CD14-positive monocyte (primary cell): ENCODE measurements at regions not wholly inside any gene's neighbourhood (a gene's known extent, or its start where the extent isn't known, plus 50 kb on each side); places are given as distances from the start of the nearest gene placed in this dataset.

Experiments
- DNase-seq, 3 donors: peaks; one replicate each; pipeline ENCODE4 v3.0.0-alpha.2; 2011 to 2022
- H2AFZ ChIP-seq: 2 replicates; pipeline ENCODE4 v1.6.0; 2012; ENCODE audit warnings: mild to moderate bottlenecking, low read depth, low read length, inconsistent platforms; ENCODE audit not compliant: insufficient read depth, poor library complexity, severe bottlenecking
- H3K27ac ChIP-seq, 2 donors: 1 replicate in 1 of 2; 2 replicates in 1 of 2; pipeline ENCODE4 v1.5.1; 2012 to 2013; ENCODE audit warnings: low read length in 2 of 2, control low read depth in 1 of 2, inconsistent platforms in 1 of 2, low read depth in 1 of 2, mild to moderate bottlenecking in 1 of 2
- H3K27me3 ChIP-seq, 2 donors: one replicate each; pipeline versions ENCODE4 v1.6.0 to v1.6.1; 2011 to 2013; ENCODE audit warnings: low read length in 2 of 2; ENCODE audit not compliant: control insufficient read depth in 2 of 2, insufficient read depth in 2 of 2
- H3K36me3 ChIP-seq, 2 donors: replicated peaks in 1 of 2; 1 replicate in 1 of 2; 2 replicates in 1 of 2; pipeline versions ENCODE4 v1.5.1 to v1.6.1; 2012 to 2013; ENCODE audit warnings: low read length in 2 of 2, control low read depth in 1 of 2, inconsistent platforms in 1 of 2, mild to moderate bottlenecking in 1 of 2; ENCODE audit not compliant: insufficient read depth in 2 of 2, control insufficient read depth in 1 of 2
- H3K4me1 ChIP-seq, 2 donors: 1 replicate in 1 of 2; 2 replicates in 1 of 2; pipeline versions ENCODE4 v1.5.1 to v1.6.1; 2012 to 2013; ENCODE audit warnings: low read length in 2 of 2, control low read depth in 1 of 2, inconsistent platforms in 1 of 2, mild to moderate bottlenecking in 1 of 2, moderate library complexity in 1 of 2; ENCODE audit not compliant: insufficient read depth in 2 of 2, control insufficient read depth in 1 of 2
- H3K4me2 ChIP-seq: replicated peaks from 2 replicates; pipeline ENCODE3; 2012; ENCODE audit warnings: low read length, moderate library complexity, mild to moderate bottlenecking; ENCODE audit not compliant: poor library complexity, severe bottlenecking; ENCODE audit errors: extremely low read depth
- H3K4me3 ChIP-seq, 3 experiments: fragments of 200-600 bp in 1 of 3; sonication (generic) in 1 of 3; replicated peaks in 1 of 3; 1 replicate in 2 of 3; 2 replicates in 1 of 3; pipeline ENCODE4 v1.5.1; 2011 to 2013; ENCODE audit warnings: low read length in 3 of 3, mild to moderate bottlenecking in 3 of 3, control low read depth in 2 of 3, low read depth in 2 of 3, inconsistent platforms in 1 of 3, moderate library complexity in 1 of 3
- H3K79me2 ChIP-seq: 2 replicates; pipeline ENCODE4 v1.6.0; 2012; ENCODE audit warnings: mild to moderate bottlenecking, control low read depth, inconsistent platforms, low read length, moderate library complexity; ENCODE audit not compliant: insufficient read depth
- H3K9ac ChIP-seq: 2 replicates; pipeline ENCODE4 v1.6.0; 2017; ENCODE audit warnings: low read length, mild to moderate bottlenecking; ENCODE audit not compliant: insufficient read depth, poor library complexity, severe bottlenecking
- H3K9me3 ChIP-seq, 2 donors: replicated peaks in 1 of 2; 1 replicate in 1 of 2; 2 replicates in 1 of 2; pipeline versions ENCODE4 v1.5.1 to v1.6.1; 2012 to 2013; ENCODE audit warnings: low read length in 2 of 2, control low read depth in 1 of 2; ENCODE audit not compliant: control insufficient read depth in 1 of 2, insufficient read depth in 1 of 2
- H4K20me1 ChIP-seq: 2 replicates; pipeline ENCODE4 v1.6.0; 2012; ENCODE audit warnings: mild to moderate bottlenecking, low read length, control low read depth, moderate library complexity; ENCODE audit not compliant: insufficient read depth
- H3K27ac Mint-ChIP-seq, 7 donors: one replicate each; pipeline ENCODE4 v1.8.0; 2020; ENCODE audit warnings: mild to moderate bottlenecking in 7 of 7, mixed read lengths in 7 of 7, moderate library complexity in 6 of 7, inconsistent platforms in 2 of 7
- H3K27me3 Mint-ChIP-seq, 3 donors: one replicate each; pipeline ENCODE4 v1.8.0; 2021 to 2022; ENCODE audit warnings: low read depth in 3 of 3, mild to moderate bottlenecking in 3 of 3, mixed read lengths in 3 of 3, moderate library complexity in 3 of 3, inconsistent platforms in 1 of 3
- H3K36me3 Mint-ChIP-seq, 2 donors: one replicate each; pipeline ENCODE4 v1.8.0; 2020; ENCODE audit warnings: mixed read lengths in 2 of 2, inconsistent platforms in 1 of 2, mild to moderate bottlenecking in 1 of 2
- H3K4me1 Mint-ChIP-seq: one replicate; pipeline ENCODE4 v1.8.0; 2020; ENCODE audit warnings: mild to moderate bottlenecking, mixed read lengths
- H3K4me3 Mint-ChIP-seq, 2 donors: one replicate each; pipeline ENCODE4 v1.8.0; 2020; ENCODE audit warnings: mild to moderate bottlenecking in 2 of 2, mixed read lengths in 2 of 2, moderate library complexity in 1 of 2
- H3K9me3 Mint-ChIP-seq, 7 donors: one replicate each; pipeline ENCODE4 v1.8.0; 2020 to 2022; ENCODE audit warnings: mixed read lengths in 7 of 7, mild to moderate bottlenecking in 6 of 7, moderate library complexity in 6 of 7, inconsistent platforms in 2 of 7
- CTCF ChIP-seq: fragments of 200-600 bp; IDR thresholded peaks from one replicate; pipeline ENCODE4 v1.8.0; 2022; ENCODE audit warnings: antibody characterized with exemption, mild to moderate bottlenecking
- WGBS: methylation state at CpG from one replicate; pipeline ENCODE4 v1.1.5; 2013; ENCODE audit warnings: missing lambda C conversion rate; ENCODE audit not compliant: insufficient coverage; 5-methylcytosine and 5-hydroxymethylcytosine counted together
- intact Hi-C, 2 donors: fragments of 100-400 bp; cut with micrococcal nuclease; formaldehyde crosslinking; loops; one replicate each; pipeline versions ENCODE4 v1.15.0 to v1.15.1; 2023

- Mint-ChIP-seq H3K4me1 (peaks cover 22% of the 10 kb centered on the region), H3K27me3 (peaks cover 11 to 31% (median 27%) of the 10 kb centered on the region in 3 donors), H3K27ac (peak overlapping the region; percentile 73 to 93 (median 89)), H3K4me3 (peak overlapping the region; percentile 62 to 81), H3K36me3 (no peaks in the 10 kb centered on the region), H3K9me3 (peaks cover 0 to 27% (median 5%) of the 10 kb centered on the region in 7 donors)
- Histone ChIP-seq H3K9me3 (peaks cover 0 to 9% of the 10 kb centered on the region in 2 donors), H3K9ac (no peak overlapping the region), H3K27ac (peak overlapping the region; percentile 62 to 69), H3K4me1 (peaks cover 17 to 19% of the 10 kb centered on the region in 2 donors), H3K27me3 (no peaks in the 10 kb centered on the region), H3K36me3 (no peaks in the 10 kb centered on the region), H3K4me2 (peak overlapping the region; percentile 59), H3K79me2 (no peaks in the 10 kb centered on the region), H3K4me3 (peak overlapping the region in 1 of 3 experiments; percentile 62), H4K20me1 (no peaks in the 10 kb centered on the region), H2AFZ (peak overlapping the region; percentile 26)
- no peak for TF ChIP-seq CTCF
- peak; percentile 78 to 86 (median 79) for DNase-seq
- intact Hi-C loops = no loop called here
- 16% methylated on average over 15 of the region's 20 CpGs for WGBS
These were observed 694.6 kb downstream of the QKI start for GRCh38 chr6:164108869-164109769.

GRCh38 chr6:164108092-164108491 is 693.6 kb downstream of the QKI start:
- Histone ChIP-seq H2AFZ (no peak overlapping the region), H3K36me3 (no peaks in the 10 kb centered on the region), H3K79me2 (no peaks in the 10 kb centered on the region), H3K27ac (no peak overlapping the region), H3K4me1 (peaks cover 17 to 19% of the 10 kb centered on the region in 2 donors), H3K9ac (no peak overlapping the region), H3K4me2 (no peak overlapping the region), H3K4me3 (no peak overlapping the region), H4K20me1 (no peaks in the 10 kb centered on the region), H3K27me3 (no peaks in the 10 kb centered on the region), H3K9me3 (peaks cover 0 to 9% of the 10 kb centered on the region in 2 donors)
- DNase-seq = no peak
- no peak for TF ChIP-seq CTCF
- 60% methylated on average over 2 of the region's 4 CpGs for WGBS
- Mint-ChIP-seq H3K36me3 (no peaks in the 10 kb centered on the region), H3K4me1 (peaks cover 22% of the 10 kb centered on the region), H3K9me3 (peaks cover 0 to 18% (median 2%) of the 10 kb centered on the region in 7 donors), H3K27ac (peak overlapping the region in 4 of 7 donors; percentile 26 to 89 (median 50)), H3K27me3 (peaks cover 11 to 31% (median 28%) of the 10 kb centered on the region in 3 donors), H3K4me3 (peak overlapping the region in 1 of 2 donors; percentile 81)
- intact Hi-C loops = no loop called here
